ENCODE measurements at regions not wholly inside any gene's neighbourhood (a gene's known extent, or its start where the extent isn't known, plus 50 kb on each side); places are given as distances from the start of the nearest gene placed in this dataset.

- Histone ChIP-seq H3K4ac (ENCODE audit: low read depth, low read length) (no peak overlapping the region), H4K5ac (ENCODE audit: low read depth, low read length) (no peak overlapping the region), H2AFZ (replicated peaks; ENCODE audit: low read length, poor library complexity) (no peak overlapping the region), H2AK5ac (ENCODE audit: low read depth, low read length) (no peak overlapping the region), H3K9ac (ENCODE audit: low read depth, low read length) (no peak overlapping the region), H2BK120ac (ENCODE audit: low read depth, low read length) (no peak overlapping the region), H3K4me2 (ENCODE audit: low read depth, low read length) (no peak overlapping the region), H2BK15ac (ENCODE audit: low read depth, low read length) (no peak overlapping the region), H3K79me1 (ENCODE audit: low read depth in 1 of 2, low read length in 2 of 2) (no peaks in the 10 kb centered on the region), H3K4me3 (ENCODE audit: insufficient read depth, low read depth, low read length) (no peak overlapping the region), H4K8ac (ENCODE audit: low read depth in 2 of 2, low read length in 2 of 2) (no peak overlapping the region), H3K56ac (ENCODE audit: extremely low read depth, insufficient read depth, low read length) (no peak overlapping the region), H3K23ac (ENCODE audit: low read depth, low read length) (no peak overlapping the region), H3K36me3 (ENCODE audit: control insufficient read depth, insufficient read depth, low read length) (no peaks in the 10 kb centered on the region), H3K4me1 (ENCODE audit: control insufficient read depth, insufficient read depth, low read length) (peaks cover 4% of the 10 kb centered on the region), H4K20me1 (ENCODE audit: insufficient read depth, low read length) (no peaks in the 10 kb centered on the region), H2BK5ac (ENCODE audit: low read depth, low read length, poor library complexity, severe bottlenecking) (no peak overlapping the region), H2AK9ac (replicated peaks; ENCODE audit: low read depth, low read length, poor library complexity) (no peak overlapping the region), H3K27me3 (ENCODE audit: control insufficient read depth, insufficient read depth, low read length) (no peaks in the 10 kb centered on the region), H3K9me1 (ENCODE audit: insufficient read depth, low read length) (no peaks in the 10 kb centered on the region), H3K14ac (replicated peaks; ENCODE audit: low read depth, low read length) (no peak overlapping the region), H3K9me3 (ENCODE audit: control insufficient read depth, insufficient read depth, low read length) (peaks cover 3% of the 10 kb centered on the region), H3K18ac (ENCODE audit: low read depth, low read length) (no peak overlapping the region), H3K27ac (ENCODE audit: insufficient read depth, low read length) (no peak overlapping the region), H2BK20ac (ENCODE audit: low read depth, low read length) (no peak overlapping the region), H4K91ac (ENCODE audit: insufficient read depth, low read depth, low read length) (no peak overlapping the region)
- CTCF ChIA-PET = interaction anchor here (0.6 kb wide), 2 partner anchors 42 to 638 kb away, joined by 3 read pairs; no protein-coding TSS in a partner anchor
- POLR2A ChIA-PET (ENCODE audit: unreplicated experiment) = no interaction called here
- no CpG with 5 or more reads among the region's 4 CpGs for WGBS, 2 experiments (ENCODE audit: extremely low coverage in 2 of 2, insufficient read length in 1 of 2)
- ATAC-seq (ENCODE audit: low read depth) = no peak
- TF ChIP-seq CTCF (conservative IDR thresholded peaks at IDR 0.05; ENCODE audit: low read depth, low read length) = no peak
- no peak for TF ChIP-seq NFE2L2 (IDR thresholded peaks at IDR 0.05; ENCODE audit: low read depth, low read length)
- no peak for TF ChIP-seq RCOR1 (IDR thresholded peaks at IDR 0.05; ENCODE audit: insufficient replicate concordance, low read length)
- TF ChIP-seq RAD21 (IDR thresholded peaks at IDR 0.05; ENCODE audit: low read length) = no peak
- TF ChIP-seq SMC3 (IDR thresholded peaks at IDR 0.05; ENCODE audit: low read depth, low read length) = no peak
- dilution Hi-C loops (cut with HindIII; ENCODE audit: low sequenced_read_pairs, unreplicated experiment) = no loop called here
- intact Hi-C loops (cut with micrococcal nuclease) = no loop called here
- in situ Hi-C loops (cut with MboI; ENCODE audit: low sequenced_read_pairs) = no loop called here
- DNase-seq = no peak
- no TSS peak for BruUV-seq (replicated peaks)
Measured at GRCh38 chr1:185574139-185574875, 159.9 kb upstream of the HMCN1 start.

Data from IMR-90 (cell line).